ENCODE measurements at regions not wholly inside any gene's neighbourhood (a gene's known extent, or its start where the extent isn't known, plus 50 kb on each side); places are given as distances from the start of the nearest gene placed in this dataset.
"Not testable (repeated sequence)": the region's sequence is repeated elsewhere in the genome, so short reads cannot be mapped to it uniquely, and the experiment has no call there.

GRCh38 chr14:54033285-54033684, 76.7 kb upstream of the BMP4 start:
- TF ChIP-seq CTCF (IDR thresholded peaks at IDR 0.05; ENCODE audit: low read depth, low read length, poor library complexity, severe bottlenecking); EZH2phosphoT487 (IDR thresholded peaks at IDR 0.05; ENCODE audit: borderline replicate concordance, low read length): not testable (repeated sequence)
